Superior temporal gyrus (tissue), 1 donor: ENCODE measurements at regions not wholly inside any gene's neighbourhood (a gene's known extent, or its start where the extent isn't known, plus 50 kb on each side); places are given as distances from the start of the nearest gene placed in this dataset.
A peak's percentile ranks its signal among the peaks of the same experiment; 100 is the strongest.

Experiments used
- DNase-seq: peaks from one replicate; pipeline ENCODE4 v3.0.0-alpha.2; 2016; ENCODE audit errors: extremely low spot score

DNA sequence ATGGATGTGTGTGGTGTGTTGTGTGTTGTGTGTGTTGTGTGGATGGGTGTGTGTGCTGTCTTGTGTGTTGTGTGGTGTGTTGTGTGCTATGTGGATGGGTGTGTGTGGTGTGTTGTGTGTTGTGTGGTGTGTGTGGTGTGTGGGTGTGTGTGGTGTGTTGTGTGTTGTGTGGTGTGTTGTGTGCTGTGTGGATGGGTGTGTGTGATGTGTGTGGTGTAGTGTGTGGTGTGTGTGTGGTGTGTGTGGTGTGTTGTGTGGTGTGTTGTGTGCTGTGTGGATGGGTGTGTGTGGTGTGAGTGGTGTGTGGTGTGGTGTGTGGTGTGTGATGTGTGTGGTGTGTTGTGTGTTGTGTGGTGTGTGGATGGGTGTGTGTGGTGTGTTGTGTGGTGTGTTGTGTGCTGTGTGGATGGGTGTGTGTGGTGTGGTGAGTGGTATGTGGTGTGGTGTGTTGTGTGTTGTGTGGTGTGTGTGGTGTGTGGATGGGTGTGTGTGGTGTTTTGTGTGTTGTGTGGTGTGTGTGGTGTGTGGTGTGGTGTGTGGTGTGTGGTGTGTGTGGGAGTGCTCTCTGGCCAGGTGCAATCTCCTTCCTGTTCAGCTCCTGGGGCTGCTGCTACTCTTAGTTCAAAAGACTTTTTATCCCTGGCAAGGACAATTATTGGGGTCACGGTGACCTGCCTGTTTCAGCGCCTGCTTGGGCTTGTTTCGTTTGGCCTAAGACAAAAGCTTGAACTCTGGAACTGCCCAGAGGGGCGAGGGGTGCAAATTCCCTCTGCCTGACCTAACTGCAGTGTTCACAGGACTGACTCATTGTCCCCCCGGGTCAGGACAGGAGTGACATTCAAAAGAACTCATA, 101.1 kb downstream of the UBIAD1 start:
- DNase-seq, result no peak

DNA sequence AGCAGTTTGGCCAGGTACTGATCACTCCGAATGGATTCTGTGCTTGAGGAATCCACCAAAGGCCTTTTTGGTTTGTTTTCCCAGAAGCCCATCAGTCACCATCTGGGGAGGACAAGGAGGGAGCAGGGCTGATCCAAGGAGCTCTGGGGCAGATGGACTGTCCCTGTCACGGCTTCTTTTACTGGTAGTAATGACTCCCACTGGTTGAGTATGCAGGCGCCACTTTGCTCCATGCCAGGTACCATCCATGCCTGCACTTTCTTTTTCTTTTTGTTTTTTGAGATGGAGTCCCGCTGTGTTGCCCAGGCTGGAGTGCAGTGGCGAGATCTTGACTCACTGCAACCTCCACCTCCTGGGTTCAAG, 101.7 kb downstream of the UBIAD1 start:
- no peak for DNase-seq

DNA sequence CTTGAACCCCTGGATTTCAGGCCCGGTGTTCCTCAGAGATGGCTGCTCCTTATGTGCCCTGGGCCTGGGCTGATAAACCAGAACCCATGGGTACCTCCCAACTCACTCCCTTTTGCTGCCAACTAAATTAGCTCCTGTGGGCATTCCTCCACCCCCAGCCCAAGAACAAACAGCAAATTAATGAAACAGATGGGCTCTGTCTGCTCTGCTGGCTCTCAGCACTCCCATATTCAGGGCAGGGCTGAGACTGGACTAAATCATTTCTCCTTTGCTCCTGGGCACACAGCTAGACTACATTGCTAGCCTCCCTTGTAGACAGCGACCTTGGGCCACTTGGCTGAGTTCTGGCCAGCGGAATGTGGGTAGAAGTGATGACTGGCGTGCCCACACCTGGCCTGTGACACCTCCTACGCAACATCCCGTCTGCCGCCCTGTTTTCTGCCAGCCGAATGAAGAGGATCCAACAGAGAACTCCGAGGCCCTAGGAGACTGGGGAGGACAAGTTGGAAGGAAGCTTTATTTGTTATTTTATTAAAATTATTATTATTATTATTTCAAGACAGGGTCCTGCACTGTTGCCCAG, 101.9 kb upstream of the DISP3 start:
- no peak for DNase-seq

DNA sequence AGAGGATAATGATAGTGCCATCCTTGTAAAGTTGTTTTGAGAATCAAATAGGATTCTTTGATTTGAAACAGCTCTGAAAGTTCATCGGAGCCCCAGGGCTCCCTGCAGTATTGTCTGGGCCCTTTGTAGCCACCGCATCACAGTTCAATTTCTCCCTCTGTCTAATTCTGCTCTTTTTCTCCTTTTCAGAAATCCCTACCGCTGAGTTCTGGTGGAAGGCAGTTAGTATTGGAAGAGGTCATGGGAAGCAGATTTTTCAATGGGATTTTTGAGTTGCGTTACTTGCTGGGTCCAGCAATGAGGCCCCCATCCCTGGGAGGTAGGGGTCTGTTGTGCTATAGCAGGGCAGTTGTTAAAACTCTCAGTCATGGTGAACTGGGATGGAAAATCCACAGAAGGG, 101.0 kb upstream of the DISP3 start:
- no peak for DNase-seq

DNA sequence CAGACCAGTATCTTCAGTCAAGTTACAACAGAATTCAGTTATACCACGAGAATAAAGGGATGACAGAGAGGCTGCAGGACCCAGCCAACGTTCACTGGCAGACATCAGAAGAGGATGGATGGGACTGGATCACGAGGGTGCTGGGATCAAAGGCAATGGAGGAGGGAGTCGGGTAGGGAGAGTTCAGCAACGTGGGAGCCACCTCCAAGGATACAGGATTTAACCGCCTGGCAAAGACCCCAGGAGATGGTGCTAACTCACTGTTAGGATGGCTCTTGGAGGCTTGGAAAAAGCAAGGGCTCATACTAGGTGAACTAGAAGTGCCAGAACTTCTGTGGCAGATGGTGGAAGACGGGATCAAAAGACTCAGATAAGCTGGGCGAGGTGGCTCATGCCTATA, 99.1 kb upstream of the DISP3 start:
- DNase-seq, result no peak

DNA sequence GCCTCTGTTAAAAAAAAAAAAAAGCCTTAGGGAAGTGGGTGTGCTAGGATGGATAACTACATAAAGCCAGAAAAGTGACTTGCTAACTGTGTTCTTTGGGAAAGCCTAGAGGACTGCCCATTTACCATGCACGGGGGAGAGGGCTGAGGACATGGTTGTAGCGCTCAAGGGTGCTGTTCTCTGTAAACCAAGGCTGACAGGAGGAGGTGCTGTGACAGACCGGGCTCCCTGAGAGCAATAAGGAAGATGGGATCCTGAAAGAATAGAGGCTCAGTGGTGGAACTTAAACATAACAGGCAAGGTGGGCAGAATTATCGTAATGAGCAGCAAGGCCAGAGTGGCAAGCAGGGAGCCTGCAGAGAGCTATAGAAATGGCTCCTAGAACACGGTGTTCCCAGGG, 98.5 kb upstream of the DISP3 start:
- no peak for DNase-seq

DNA sequence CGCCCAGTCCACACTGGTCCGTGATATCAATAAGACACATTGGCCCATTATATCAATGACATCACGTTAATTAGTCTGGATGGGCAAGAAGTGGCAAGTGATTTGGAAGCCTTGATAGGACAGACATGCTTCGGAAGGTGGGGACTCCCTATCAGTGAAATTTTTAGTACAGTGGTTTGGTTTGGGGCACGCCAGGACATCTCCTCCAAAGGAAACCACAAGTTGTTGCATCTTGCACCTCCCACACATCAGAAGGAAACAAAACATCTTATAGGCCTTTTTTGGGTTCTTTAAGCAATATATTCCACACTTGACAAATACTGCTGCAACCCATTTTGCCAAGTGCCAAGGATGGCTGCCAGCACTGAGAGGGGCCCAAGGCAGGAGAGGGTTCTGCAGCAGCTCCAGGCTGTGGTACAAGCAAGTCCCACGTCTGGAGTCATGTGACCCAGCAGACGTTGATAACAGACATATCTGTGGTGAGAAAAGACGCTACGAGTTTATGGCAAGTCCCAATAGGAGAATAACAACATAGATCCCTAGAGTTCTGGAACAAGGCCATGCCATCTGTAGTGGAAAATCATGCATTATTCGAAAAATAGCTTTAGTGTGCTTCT, 95.3 kb upstream of the DISP3 start:
- DNase-seq, result peak; percentile 70

DNA sequence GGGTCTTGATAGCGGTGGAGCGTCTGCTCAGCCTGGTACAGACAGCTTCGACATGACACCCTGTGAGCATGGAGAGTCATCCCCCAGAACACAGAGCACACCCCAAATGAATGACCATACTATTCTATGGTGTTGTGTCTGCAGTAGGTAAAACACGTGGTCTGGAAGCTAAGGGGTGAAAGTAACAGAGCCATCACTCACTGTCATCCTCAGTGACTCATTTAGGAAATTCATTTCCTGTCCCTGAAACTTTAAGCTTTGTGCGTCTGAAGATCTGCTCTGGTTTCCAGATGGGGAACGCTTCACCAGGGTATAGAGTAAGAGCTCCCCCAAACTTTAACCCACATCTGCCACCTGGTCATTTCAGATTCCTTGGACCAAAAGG, 94.8 kb upstream of the DISP3 start:
- no peak for DNase-seq

DNA sequence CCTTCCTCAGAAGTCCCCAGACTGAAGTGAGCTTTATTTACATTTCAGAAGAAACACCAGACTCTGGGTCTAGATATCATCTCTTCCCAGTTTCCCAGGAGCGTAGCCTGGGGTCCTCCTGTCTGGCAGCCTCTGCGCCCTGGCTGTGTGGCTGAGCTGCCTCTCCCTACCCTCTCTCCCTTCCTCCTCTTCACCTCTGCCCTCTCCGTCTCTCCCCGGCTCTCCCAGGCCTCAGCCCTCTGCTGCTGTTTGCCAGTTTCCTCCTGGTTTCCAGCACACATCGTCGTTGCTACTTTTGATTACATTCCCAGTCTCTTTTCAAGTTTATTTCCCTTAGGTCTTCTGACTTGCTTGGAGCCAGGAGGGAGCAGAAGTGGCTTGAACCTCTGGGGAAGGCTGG, 91.1 kb upstream of the DISP3 start:
- DNase-seq, result no peak

DNA sequence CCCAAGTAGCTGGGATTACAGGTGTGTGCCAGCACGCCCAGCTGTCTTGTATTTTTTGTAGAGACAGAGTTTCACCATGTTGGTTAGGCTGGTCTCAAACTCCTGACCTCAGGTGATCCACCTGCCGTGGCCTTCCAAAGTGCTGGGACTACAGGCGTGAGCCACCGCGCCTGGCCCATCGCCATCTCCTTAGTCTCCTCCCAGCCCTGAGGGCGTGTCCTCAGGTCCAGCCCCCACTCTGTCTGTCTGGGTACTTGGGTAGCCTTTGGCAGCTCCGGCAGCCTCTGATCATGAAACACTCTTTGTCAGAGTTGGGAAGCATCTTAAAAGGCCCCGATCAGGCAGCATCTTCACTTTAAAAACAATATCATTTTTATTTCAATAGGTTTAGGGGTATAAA, 90.3 kb upstream of the DISP3 start:
- DNase-seq, result no peak

DNA sequence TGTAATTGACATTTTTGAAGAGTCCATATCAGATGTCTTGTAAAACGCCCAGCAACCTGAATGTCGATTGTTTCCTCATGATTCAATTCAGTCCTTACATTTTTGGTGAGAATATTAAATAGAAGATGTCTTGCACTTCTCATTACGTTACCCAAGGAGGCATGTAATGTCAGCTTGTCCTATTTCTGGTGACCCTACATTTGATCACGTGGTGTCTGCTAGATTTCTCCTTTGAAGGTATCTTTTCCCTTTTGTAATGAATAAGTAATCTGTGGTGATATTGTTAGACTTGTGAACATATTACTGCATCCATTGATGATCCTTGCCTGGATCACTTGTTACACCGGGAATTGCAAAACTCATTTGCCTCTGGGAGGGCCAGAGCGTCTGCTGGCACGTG, 87.6 kb upstream of the DISP3 start:
- no peak for DNase-seq

DNA sequence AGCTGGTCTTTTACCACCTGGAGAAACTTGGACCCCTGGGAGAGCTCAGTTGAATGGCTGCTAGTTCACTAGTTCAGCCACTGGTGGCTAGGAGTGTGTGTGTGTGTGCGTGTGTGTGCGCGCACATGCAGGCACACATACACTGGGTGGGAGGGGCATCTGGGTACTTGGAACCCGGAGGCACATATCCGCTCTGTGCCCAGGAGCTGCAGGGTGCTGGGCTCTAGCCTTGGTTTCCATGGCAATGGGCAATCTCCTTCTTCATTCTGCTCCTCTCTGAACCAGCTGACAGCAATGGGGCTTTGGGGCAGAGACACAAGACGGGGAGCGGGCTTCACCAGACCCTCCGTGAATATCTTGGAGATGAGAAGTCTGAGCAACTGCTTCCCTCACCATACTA, 87.1 kb upstream of the DISP3 start:
- DNase-seq, result no peak

DNA sequence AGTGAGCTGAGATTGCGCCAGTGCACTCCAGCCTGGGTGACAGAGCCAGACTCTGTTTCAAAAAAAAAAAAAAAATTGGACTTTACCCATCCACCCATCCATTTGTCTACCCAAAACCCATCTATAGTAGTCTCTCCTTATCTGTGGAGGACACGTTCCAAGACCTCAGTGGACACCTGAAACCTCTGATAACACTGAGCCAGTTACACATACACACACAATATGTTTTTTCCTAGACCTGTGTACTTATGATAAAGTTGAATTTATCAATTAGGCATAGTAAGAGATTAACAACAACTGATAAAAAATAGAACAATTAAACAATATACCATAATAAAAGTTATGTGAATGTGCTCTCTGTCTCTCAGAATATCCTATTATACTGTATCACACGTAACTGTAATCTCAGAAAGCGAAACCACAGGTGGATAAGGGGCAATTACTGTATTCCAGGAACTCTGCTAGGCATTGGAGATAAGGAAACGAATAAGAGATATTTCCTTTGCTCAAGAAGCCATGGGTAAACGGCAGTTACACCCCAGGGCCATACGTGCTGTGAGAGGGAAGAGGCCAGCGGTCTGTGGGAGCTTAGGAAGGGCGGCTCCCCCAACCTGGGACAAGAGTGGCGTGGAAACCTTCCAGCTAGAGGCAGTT, 84.2 kb upstream of the DISP3 start:
- no peak for DNase-seq

DNA sequence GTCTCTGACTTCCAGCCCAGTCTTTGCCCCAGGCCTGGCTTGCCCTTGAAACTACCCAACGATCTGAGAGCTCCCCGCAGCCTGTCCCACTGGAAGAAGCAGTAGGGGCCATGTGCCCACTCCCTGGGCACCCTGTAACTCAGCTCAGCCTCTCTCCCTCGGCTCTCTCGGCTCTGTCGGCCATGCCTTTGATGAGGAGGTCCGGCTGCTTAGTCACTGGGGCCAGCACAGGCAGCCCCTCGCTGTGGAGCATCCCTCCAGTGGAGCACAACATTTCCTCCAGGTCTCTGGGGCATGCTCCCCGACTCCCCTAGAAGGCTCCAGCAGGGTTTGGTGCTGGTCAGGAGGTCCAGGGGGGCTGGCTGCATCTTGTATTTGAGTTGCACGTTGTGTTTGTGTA, 83.3 kb upstream of the DISP3 start:
- no peak for DNase-seq

DNA sequence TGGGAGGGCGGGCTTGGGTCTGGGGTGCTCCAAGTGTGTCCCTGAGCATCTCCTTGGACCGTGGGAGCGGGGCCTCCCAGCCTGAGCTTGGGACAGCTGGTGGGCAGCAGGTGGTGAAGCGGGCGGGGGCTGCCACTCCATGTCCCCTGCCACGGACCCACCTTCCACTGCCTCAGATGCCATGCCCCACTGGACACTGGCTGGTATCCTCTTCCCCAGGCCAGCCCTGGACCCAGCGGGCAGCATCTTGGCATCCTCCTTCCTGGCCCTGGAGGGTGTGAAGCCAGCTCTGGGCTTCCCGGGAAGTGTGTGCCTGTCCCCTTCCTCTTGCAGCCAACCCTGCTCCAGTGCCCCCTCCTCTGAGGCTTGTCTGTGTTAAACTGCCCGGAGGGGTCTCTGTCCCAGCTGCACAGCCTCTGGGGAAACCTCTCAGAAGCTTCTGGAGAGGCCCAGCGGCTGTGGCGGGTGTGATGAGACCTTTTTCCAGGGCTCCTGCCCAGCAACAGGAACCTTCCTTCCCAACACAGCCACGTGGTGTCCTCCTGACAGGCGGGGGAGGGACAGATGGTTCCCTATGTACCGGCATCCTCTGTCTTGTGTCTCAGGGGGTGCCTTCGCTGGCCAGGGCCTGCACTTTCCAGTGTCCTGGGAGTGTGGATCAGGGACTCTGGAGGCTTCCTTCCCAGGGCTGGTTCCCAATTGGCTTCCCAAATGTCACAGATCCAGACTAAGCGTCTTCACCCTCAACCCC, 81.6 kb upstream of the DISP3 start:
- no peak for DNase-seq

DNA sequence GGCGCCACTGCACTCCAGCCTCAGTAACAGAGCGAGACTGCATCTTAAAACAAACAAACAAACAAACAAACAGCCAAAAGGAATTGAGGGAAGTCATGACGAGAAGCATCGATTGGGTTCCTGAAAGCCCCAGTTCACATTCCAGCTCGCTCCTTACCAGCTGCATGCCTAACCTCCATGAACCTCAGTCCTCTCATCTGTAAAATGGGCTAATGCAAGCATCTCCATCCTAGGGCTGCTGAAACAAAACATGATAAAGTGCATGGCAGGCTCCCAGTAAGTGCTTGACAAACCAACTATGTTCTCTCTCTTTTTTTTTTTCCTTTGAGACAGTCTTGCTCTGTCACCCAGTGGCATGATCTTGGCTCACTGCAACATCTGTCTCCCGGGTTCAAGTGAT, 79.7 kb upstream of the DISP3 start:
- no peak for DNase-seq

DNA sequence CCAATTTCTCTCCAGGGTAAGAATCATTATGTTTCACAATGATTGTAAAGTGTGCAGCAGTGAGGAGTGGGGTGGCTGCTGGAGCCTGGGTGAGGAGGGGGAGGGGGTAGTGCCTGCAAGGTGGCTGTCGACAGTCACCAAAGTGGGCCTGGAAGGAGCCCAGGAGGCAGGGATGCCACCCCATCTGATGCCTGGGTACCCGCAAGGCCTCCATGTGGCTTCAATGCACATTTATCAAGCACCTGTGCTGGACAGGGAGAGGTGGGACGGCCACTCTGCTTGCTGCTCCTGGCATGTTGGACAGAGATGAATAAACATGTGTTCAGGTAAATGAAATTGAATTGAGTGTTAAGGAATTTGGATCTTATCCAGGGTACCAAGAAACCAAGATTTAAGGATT, 78.8 kb upstream of the DISP3 start:
- no peak for DNase-seq

DNA sequence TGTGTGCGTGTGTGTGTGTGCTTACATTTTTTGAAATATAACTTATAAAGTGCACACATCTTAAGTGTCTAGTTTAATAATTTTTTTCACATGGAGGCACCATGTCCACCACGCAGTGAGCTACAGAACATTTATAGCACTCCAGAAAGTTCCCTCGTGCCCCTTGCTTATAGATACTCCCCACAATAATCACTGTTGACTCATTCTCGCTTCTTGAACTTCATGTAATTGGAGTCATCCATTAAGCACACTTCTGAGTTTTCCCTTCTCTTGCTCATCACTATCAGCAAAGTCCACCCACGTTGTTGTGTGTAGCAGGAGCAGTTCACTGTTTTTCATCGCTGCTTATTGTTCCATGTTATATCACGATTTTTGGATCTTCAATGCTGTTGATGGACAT, 78.4 kb upstream of the DISP3 start:
- no peak for DNase-seq

DNA sequence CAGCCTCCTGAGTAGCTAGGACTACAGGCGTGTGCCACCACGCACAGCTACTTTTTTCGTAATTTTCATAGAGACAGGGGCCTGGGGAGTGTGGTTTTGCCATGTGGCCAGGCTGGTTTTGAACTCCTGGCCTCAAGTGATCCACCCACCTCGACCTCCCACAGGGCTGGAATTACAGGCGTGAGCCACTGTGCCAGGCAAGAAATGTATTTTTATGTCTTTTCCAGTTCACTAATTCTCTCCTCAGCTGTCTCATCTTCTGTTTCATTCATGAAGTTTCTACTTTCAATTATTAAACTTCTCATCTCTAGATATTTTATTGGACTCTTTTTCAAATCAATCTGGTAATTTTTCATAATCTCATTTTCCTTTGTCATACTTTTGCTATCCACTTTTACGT, 72.1 kb upstream of the DISP3 start:
- no peak for DNase-seq

DNA sequence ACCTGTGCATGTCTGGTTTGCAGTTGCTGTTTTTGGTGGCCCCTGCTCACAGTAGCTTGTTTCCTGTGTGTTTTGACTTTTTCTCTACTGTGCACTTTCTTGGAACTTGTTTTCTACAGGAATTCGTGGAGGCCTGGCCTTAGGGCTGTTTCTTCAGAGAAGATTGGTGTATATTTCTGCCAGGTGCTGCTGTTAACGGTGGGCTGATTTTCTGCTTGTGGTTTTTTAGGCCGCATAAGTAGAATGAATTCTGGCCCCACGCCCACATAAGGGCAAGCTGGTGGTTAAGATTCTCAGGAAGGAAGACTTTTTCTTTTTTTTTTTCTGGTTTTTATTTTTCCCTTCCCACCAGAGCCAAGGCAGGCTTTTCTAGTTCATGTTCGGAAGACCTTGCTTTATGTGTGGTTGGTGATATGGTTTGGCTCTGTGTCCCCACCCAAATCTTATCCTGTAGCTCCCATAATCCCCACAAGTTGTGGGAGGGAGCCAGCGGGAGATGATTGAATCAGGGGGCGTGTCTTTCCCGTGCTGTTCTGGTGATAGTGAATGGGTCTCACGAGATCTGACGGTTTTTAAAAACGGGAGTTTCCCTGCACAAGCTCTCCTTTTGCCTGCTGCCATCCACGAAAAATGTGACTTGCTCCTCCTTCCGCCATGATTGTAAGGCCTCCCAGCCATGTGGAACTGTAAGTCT, 71.5 kb upstream of the DISP3 start:
- DNase-seq, result no peak

DNA sequence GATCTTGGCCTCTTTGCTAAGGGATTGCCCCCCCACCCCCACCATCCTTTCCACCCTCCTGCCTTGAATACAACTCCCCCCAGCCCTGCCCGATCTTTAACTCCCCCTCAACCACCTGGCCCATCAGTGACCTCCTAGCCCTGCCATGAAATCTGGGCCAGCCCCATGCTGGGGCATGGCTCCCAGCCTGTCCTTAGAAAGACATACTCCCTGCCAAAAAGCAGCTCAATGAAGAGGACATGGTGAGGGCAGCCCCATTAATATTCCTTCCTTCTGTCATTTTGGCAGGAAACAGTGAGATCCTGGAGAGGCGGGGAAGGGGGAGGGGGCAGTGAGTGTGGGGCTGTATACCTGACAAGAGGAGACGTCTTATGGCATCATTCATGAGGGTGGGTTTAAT, 66.8 kb upstream of the DISP3 start:
- no peak for DNase-seq

DNA sequence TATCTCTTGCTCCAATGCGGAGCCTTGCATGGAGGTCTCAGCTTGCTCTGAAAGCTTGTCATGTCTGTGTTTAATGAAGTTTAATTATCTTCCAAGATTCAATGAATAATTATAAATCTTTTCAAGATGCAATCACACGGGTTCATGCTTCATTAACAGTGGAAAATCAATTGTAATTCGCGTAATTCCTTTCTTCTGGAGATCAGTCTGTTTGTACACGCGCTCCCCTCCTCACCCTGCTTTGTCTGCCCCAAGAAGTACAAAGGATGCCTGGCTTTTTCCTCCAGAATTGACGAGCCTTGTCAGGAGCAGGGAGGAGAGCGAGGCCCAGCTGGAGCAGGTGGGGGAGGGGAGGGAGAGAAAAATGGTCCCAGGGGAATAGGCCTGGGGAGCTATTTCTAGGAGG, 65.0 kb upstream of the DISP3 start:
- DNase-seq, result no peak
